GM19023 (cell line): ENCODE measurements at regions not wholly inside any gene's neighbourhood (a gene's known extent, or its start where the extent isn't known, plus 50 kb on each side); places are given as distances from the start of the nearest gene placed in this dataset.

Experiments
- ATAC-seq: cut with Tn5 transposase; IDR thresholded peaks from one replicate; pipeline ENCODE4 v1.9.1; 2021; ENCODE audit warnings: mild to moderate bottlenecking, moderate library complexity; ENCODE audit not compliant: unreplicated experiment

- ATAC-seq = no peak
Measured at GRCh38 chr14:65872536-65872935, 460.0 kb downstream of the FUT8 start.

- ATAC-seq = no peak
Measured at GRCh38 chr14:65877166-65877565, 464.6 kb downstream of the FUT8 start.

GRCh38 chr14:65877624-65878023 is 465.1 kb downstream of the FUT8 start:
- no peak for ATAC-seq

- no peak for ATAC-seq
Measured at GRCh38 chr14:65878586-65878985, 466.1 kb downstream of the FUT8 start.

- no peak for ATAC-seq
Measured at GRCh38 chr14:65879248-65880009, 466.9 kb downstream of the FUT8 start.

GRCh38 chr14:65880507-65880906 is 468.0 kb downstream of the FUT8 start:
- ATAC-seq = no peak

- no peak for ATAC-seq
Measured at GRCh38 chr14:65881642-65882041, 469.1 kb downstream of the FUT8 start.

- no peak for ATAC-seq
Measured at GRCh38 chr14:65888677-65889076, 476.1 kb downstream of the FUT8 start.

- ATAC-seq = no peak
Measured at GRCh38 chr14:65892315-65892714, 479.8 kb downstream of the FUT8 start.

GRCh38 chr14:65900164-65900563 is 487.6 kb downstream of the FUT8 start:
- no peak for ATAC-seq

- no peak for ATAC-seq
Measured at GRCh38 chr14:65901595-65901994, 489.1 kb downstream of the FUT8 start.

GRCh38 chr14:65904988-65905387 is 492.5 kb downstream of the FUT8 start:
- ATAC-seq = no peak

- no peak for ATAC-seq
Measured at GRCh38 chr14:65906344-65906743, 493.8 kb downstream of the FUT8 start.

- no peak for ATAC-seq
Measured at GRCh38 chr14:65906948-65907347, 494.4 kb downstream of the FUT8 start.

GRCh38 chr14:65910108-65910786 is 497.7 kb downstream of the FUT8 start:
- ATAC-seq = no peak

- ATAC-seq = no peak
Measured at GRCh38 chr14:65915125-65915524, 502.6 kb downstream of the FUT8 start.

- ATAC-seq = no peak
Measured at GRCh38 chr14:65916055-65916454, 503.5 kb downstream of the FUT8 start.

- ATAC-seq = no peak
Measured at GRCh38 chr14:65920996-65921395, 508.5 kb downstream of the FUT8 start.

GRCh38 chr14:65922142-65922541 is 509.6 kb downstream of the FUT8 start:
- ATAC-seq = no peak

- no peak for ATAC-seq
Measured at GRCh38 chr14:65926504-65926903, 514.0 kb downstream of the FUT8 start.

- ATAC-seq = no peak
Measured at GRCh38 chr14:65926935-65927700, 514.6 kb downstream of the FUT8 start.

- no peak for ATAC-seq
Measured at GRCh38 chr14:65927931-65928356, 515.4 kb downstream of the FUT8 start.
